H9 (cell line): ENCODE measurements at regions not wholly inside any gene's neighbourhood (a gene's known extent, or its start where the extent isn't known, plus 50 kb on each side); places are given as distances from the start of the nearest gene placed in this dataset.

Experiments used
- DNase-seq: peaks from one replicate; pipeline ENCODE4 v3.0.0-alpha.2; 2017
- H2AFZ ChIP-seq: one replicate; pipeline ENCODE4 v1.6.1; 2013; ENCODE audit warnings: mild to moderate bottlenecking, low read length, control low read depth, moderate library complexity
- H2AK5ac ChIP-seq: 2 replicates; pipeline ENCODE4 v1.6.1; 2013; ENCODE audit warnings: low read length, control low read depth, mixed read lengths; ENCODE audit not compliant: insufficient read length
- H2BK120ac ChIP-seq: one replicate; pipeline ENCODE4 v1.6.1; 2013; ENCODE audit warnings: low read depth, mild to moderate bottlenecking, low read length, control low read depth, inconsistent platforms; ENCODE audit not compliant: poor library complexity, severe bottlenecking
- H2BK12ac ChIP-seq: 2 replicates; pipeline ENCODE4 v1.6.1; 2013; ENCODE audit warnings: low read length, control low read depth, mixed read lengths, low read depth; ENCODE audit not compliant: insufficient read length
- H2BK15ac ChIP-seq: 2 replicates; pipeline ENCODE4 v1.6.1; 2013; ENCODE audit warnings: low read depth, low read length, control low read depth
- H2BK20ac ChIP-seq: one replicate; pipeline ENCODE4 v1.6.1; 2013; ENCODE audit warnings: low read depth, mild to moderate bottlenecking, low read length, control low read depth, inconsistent platforms; ENCODE audit not compliant: poor library complexity, severe bottlenecking
- H2BK5ac ChIP-seq: 2 replicates; pipeline ENCODE4 v1.6.1; 2013; ENCODE audit warnings: low read length, control low read depth, mixed read lengths; ENCODE audit not compliant: insufficient read length
- H3K14ac ChIP-seq: 2 replicates; pipeline ENCODE4 v1.6.1; 2013; ENCODE audit warnings: low read length, control low read depth; ENCODE audit not compliant: insufficient read depth
- H3K18ac ChIP-seq: 2 replicates; pipeline ENCODE4 v1.6.1; 2013; ENCODE audit warnings: low read depth, mild to moderate bottlenecking, mixed read lengths, low read length, control low read depth; ENCODE audit not compliant: insufficient read length
- H3K23ac ChIP-seq: 2 replicates; pipeline ENCODE4 v1.6.1; 2013; ENCODE audit warnings: low read length, control low read depth, mixed read lengths, low read depth; ENCODE audit not compliant: insufficient read length
- H3K23me2 ChIP-seq: 2 replicates; pipeline ENCODE4 v1.6.1; 2013; ENCODE audit warnings: low read depth, mild to moderate bottlenecking, mixed read lengths, low read length, control low read depth; ENCODE audit not compliant: insufficient read length, poor library complexity, severe bottlenecking
- H3K27ac ChIP-seq: 2 replicates; pipeline ENCODE4 v1.5.1; 2013; ENCODE audit warnings: low read length, control low read depth, mixed read lengths, low read depth; ENCODE audit not compliant: insufficient read length
- H3K27me3 ChIP-seq: 2 replicates; pipeline ENCODE4 v1.6.1; 2013; ENCODE audit warnings: low read length, control low read depth, inconsistent platforms; ENCODE audit not compliant: insufficient read depth
- H3K4ac ChIP-seq: 2 replicates; pipeline ENCODE4 v1.6.1; 2013; ENCODE audit warnings: low read depth, mild to moderate bottlenecking, control low read depth, inconsistent platforms, low read length, moderate library complexity
- H3K4me1 ChIP-seq: 2 replicates; pipeline ENCODE4 v1.6.1; 2013; ENCODE audit warnings: low read length, control low read depth, inconsistent platforms; ENCODE audit not compliant: insufficient read depth
- H3K4me2 ChIP-seq: 2 replicates; pipeline ENCODE4 v1.6.1; 2013; ENCODE audit warnings: low read length, control low read depth, mixed read lengths; ENCODE audit not compliant: insufficient read length, insufficient read depth
- H3K56ac ChIP-seq: 2 replicates; pipeline ENCODE4 v1.6.1; 2013; ENCODE audit warnings: low read depth, mild to moderate bottlenecking, mixed read lengths, low read length, control low read depth; ENCODE audit not compliant: insufficient read length
- H3K79me1 ChIP-seq: 2 replicates; pipeline ENCODE4 v1.6.1; 2013; ENCODE audit warnings: low read depth, mild to moderate bottlenecking, moderate library complexity, low read length, control low read depth, inconsistent platforms; ENCODE audit not compliant: insufficient read depth, poor library complexity, severe bottlenecking
- H3K79me2 ChIP-seq: 2 replicates; pipeline ENCODE4 v1.6.1; 2013; ENCODE audit warnings: low read length, control low read depth, inconsistent platforms; ENCODE audit not compliant: insufficient read depth
- H3K9ac ChIP-seq: 2 replicates; pipeline ENCODE4 v1.6.1; 2013; ENCODE audit warnings: low read length, control low read depth, mixed read lengths; ENCODE audit not compliant: insufficient read length; ENCODE audit errors: extremely low read depth
- H3K9me3 ChIP-seq: one replicate; pipeline ENCODE4 v1.6.1; 2013; ENCODE audit warnings: low read depth, low read length, inconsistent platforms; ENCODE audit not compliant: control insufficient read depth
- H3T11ph ChIP-seq: one replicate; pipeline ENCODE4 v1.6.1; 2013; ENCODE audit warnings: mild to moderate bottlenecking, low read length, control low read depth, inconsistent platforms
- H4K20me1 ChIP-seq: one replicate; pipeline ENCODE4 v1.6.1; 2013; ENCODE audit not compliant: control insufficient read depth, insufficient read length, insufficient read depth
- H4K5ac ChIP-seq: 2 replicates; pipeline ENCODE4 v1.6.1; 2013; ENCODE audit warnings: low read depth, mild to moderate bottlenecking, mixed read lengths, low read length, control low read depth; ENCODE audit not compliant: insufficient read length
- H4K8ac ChIP-seq: replicated peaks from 2 replicates; pipeline ENCODE4 v1.6.1; 2013; ENCODE audit warnings: low read length, control low read depth, mixed read lengths, low read depth; ENCODE audit not compliant: insufficient read length
- H4K91ac ChIP-seq: 2 replicates; pipeline ENCODE4 v1.6.1; 2013; ENCODE audit warnings: low read depth, mild to moderate bottlenecking, moderate library complexity, mixed read lengths, low read length, control low read depth; ENCODE audit not compliant: insufficient read length
- H3K27ac Mint-ChIP-seq, 3 experiments: 2 replicates in 2 of 3; 3 replicates in 1 of 3; pipeline ENCODE4 v1.8.0; 2020 to 2021; ENCODE audit warnings: mixed read lengths in 3 of 3, mild to moderate bottlenecking in 1 of 3, moderate library complexity in 1 of 3
- H3K27me3 Mint-ChIP-seq: 2 replicates; pipeline ENCODE4 v1.8.0; 2021; ENCODE audit warnings: low read depth, mild to moderate bottlenecking, moderate library complexity, mixed read lengths
- H3K36me3 Mint-ChIP-seq, 3 experiments: 2 replicates in 2 of 3; 3 replicates in 1 of 3; pipeline ENCODE4 v1.8.0; 2020 to 2021; ENCODE audit warnings: low read depth in 3 of 3, mixed read lengths in 3 of 3; ENCODE audit not compliant: insufficient read depth in 1 of 3
- H3K4me1 Mint-ChIP-seq, 2 experiments: 2 replicates each; pipeline ENCODE4 v1.8.0; 2020; ENCODE audit warnings: mixed read lengths in 2 of 2
- H3K4me3 Mint-ChIP-seq, 2 experiments: 2 replicates in 1 of 2; 3 replicates in 1 of 2; pipeline ENCODE4 v1.8.0; 2020 to 2021; ENCODE audit warnings: mild to moderate bottlenecking in 2 of 2, mixed read lengths in 2 of 2, moderate library complexity in 1 of 2
- H3K9me3 Mint-ChIP-seq, 2 experiments: 2 replicates in 1 of 2; 3 replicates in 1 of 2; pipeline ENCODE4 v1.8.0; 2020; ENCODE audit warnings: mild to moderate bottlenecking in 2 of 2, mixed read lengths in 2 of 2, moderate library complexity in 1 of 2
- CTCF ChIP-seq: fragments of 200-600 bp; sonication (generic); conservative IDR thresholded peaks from 3 replicates; pipeline ENCODE4 v1.8.0; 2021; ENCODE audit warnings: antibody characterized with exemption, mild to moderate bottlenecking
- WGBS: extraction: QIAGEN DNeasy Blood & Tissue Kit; methylation state at CpG from one replicate; pipeline ENCODE4 v1.1.7; 2013; ENCODE audit warnings: missing lambda C conversion rate, low lambda C conversion rate, mixed read lengths; ENCODE audit not compliant: insufficient read length; ENCODE audit errors: extremely low coverage; 5-methylcytosine and 5-hydroxymethylcytosine counted together

GRCh38 chr16:87034317-87034716 lies 282.9 kb downstream of the C16orf95 start:
- Histone ChIP-seq H2BK120ac (no peak overlapping the region), H2BK5ac (no peak overlapping the region)

More at GRCh38 chr16:87034317-87034716, 282.9 kb downstream of the C16orf95 start:
- Histone ChIP-seq H3K4me2 (no peak overlapping the region), H3K4me1 (no peaks in the 10 kb centered on the region), H3K27ac (no peak overlapping the region), H3K79me2 (no peaks in the 10 kb centered on the region), H3K23ac (no peak overlapping the region), H2BK20ac (no peak overlapping the region), H2AK5ac (no peak overlapping the region), H4K20me1 (no peaks in the 10 kb centered on the region), H3K14ac (no peak overlapping the region), H3K23me2 (no peaks in the 10 kb centered on the region), H3K18ac (no peak overlapping the region), H3K27me3 (no peaks in the 10 kb centered on the region), H3K79me1 (no peaks in the 10 kb centered on the region), H4K91ac (no peak overlapping the region), H3T11ph (no peak overlapping the region), H2AFZ (no peak overlapping the region), H3K9ac (no peak overlapping the region), H2BK12ac (no peak overlapping the region), H3K56ac (no peak overlapping the region), H3K9me3 (no peaks in the 10 kb centered on the region), H4K8ac (no peak overlapping the region), H4K5ac (no peak overlapping the region), H2BK15ac (no peak overlapping the region), H3K4ac (no peak overlapping the region)
- DNase-seq = no peak
- H3K27me3 Mint-ChIP-seq = peaks cover 4% of the 10 kb centered on the region
- 100% methylated on average over 1 of the region's 4 CpGs for WGBS
- no peak overlapping the region for H3K4me3 Mint-ChIP-seq
- no peak for TF ChIP-seq CTCF
- peaks cover 0 to 3% (median 0%) of the 10 kb centered on the region in 3 experiments; a peak in 2 of 7 replicates for H3K36me3 Mint-ChIP-seq
- no peak overlapping the region for H3K27ac Mint-ChIP-seq
- peaks cover 5 to 20% of the 10 kb centered on the region in 2 experiments for H3K4me1 Mint-ChIP-seq
- peaks cover 3% of the 10 kb centered on the region in 2 experiments; a peak in 2 of 5 replicates for H3K9me3 Mint-ChIP-seq
